ENCODE measurements at regions not wholly inside any gene's neighbourhood (a gene's known extent, or its start where the extent isn't known, plus 50 kb on each side); places are given as distances from the start of the nearest gene placed in this dataset.

DNA sequence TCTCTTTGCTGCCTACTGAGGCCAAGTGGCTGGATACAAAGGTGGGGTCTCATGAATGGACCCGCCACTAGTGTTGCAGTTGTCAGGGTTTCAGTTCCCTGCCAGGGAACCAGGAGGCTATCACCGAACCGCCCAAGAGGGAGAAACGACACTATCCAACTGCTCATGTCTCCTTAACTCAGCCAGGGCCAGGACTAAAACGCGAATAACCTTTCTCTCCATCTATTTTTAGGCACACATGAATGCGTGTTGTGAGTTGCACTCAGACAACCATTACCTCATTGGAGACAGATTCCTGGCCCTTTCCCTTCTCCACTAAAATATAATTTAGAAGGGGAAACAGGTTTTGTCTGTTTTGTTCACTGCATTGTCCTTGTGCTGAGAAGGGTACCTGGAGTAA is 559.5 kb downstream of the SOCS6 start:
- Mint-ChIP-seq H3K36me3 (ENCODE audit: low read depth) (no peaks in the 10 kb centered on the region), H3K9me3 (peaks cover 25% of the 10 kb centered on the region), H3K27ac (no peak overlapping the region), H3K4me3 (no peak overlapping the region), H3K27me3 (ENCODE audit: insufficient read depth) (no peaks in the 10 kb centered on the region), H3K4me1 (ENCODE audit: low read depth) (no peaks in the 10 kb centered on the region)
- TF ChIP-seq, protein P1, sequence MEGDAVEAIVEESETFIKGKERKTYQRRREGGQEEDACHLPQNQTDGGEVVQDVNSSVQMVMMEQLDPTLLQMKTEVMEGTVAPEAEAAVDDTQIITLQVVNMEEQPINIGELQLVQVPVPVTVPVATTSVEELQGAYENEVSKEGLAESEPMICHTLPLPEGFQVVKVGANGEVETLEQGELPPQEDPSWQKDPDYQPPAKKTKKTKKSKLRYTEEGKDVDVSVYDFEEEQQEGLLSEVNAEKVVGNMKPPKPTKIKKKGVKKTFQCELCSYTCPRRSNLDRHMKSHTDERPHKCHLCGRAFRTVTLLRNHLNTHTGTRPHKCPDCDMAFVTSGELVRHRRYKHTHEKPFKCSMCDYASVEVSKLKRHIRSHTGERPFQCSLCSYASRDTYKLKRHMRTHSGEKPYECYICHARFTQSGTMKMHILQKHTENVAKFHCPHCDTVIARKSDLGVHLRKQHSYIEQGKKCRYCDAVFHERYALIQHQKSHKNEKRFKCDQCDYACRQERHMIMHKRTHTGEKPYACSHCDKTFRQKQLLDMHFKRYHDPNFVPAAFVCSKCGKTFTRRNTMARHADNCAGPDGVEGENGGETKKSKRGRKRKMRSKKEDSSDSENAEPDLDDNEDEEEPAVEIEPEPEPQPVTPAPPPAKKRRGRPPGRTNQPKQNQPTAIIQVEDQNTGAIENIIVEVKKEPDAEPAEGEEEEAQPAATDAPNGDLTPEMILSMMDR (IDR thresholded peaks at IDR 0.05) = no peak
- DNase-seq = no peak

DNA sequence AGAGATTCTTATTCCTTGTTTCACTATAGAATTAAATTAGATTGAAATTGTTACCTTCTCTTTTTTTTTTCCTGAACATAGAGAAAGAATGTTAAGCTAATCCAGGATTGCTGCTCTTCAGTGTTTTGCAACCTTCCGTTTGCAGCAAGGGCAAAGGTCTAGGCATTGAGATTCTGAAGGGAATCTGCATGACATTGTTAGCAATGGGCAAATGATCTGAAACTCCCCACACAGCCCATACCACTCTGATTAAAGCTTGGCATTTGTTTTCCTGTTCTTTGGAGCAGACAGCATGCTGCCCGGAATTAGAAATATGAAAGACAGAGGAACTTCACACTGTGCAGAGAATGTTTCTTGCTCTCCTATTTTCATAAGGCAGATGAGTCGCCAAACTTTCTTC is 551.8 kb downstream of the SOCS6 start:
- no peak for DNase-seq
- Mint-ChIP-seq H3K27me3 (ENCODE audit: insufficient read depth) (no peaks in the 10 kb centered on the region), H3K4me1 (ENCODE audit: low read depth) (no peaks in the 10 kb centered on the region), H3K27ac (no peak overlapping the region), H3K9me3 (peaks cover 25% of the 10 kb centered on the region), H3K36me3 (ENCODE audit: low read depth) (no peaks in the 10 kb centered on the region), H3K4me3 (no peak overlapping the region)
- TF ChIP-seq, protein P1 (IDR thresholded peaks at IDR 0.05) = no peak

DNA sequence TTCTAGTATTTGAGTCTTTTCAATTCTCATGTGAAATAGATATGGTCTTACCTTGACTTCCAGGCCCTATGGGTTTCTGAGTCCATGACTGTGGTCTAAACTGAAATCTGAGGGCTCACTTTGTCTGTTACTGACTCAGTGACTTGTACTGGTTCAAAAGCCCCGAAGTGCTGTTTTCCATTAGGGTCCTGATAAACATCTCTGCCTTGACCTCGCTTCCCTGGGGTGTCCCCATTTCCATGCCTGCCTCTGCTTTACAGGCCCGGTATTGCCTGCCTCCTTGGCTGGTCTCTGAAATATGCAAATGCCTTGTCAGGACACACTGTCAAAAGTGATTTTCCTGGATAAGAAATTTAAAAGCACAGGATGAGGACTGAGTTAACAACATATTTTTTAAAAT is 538.8 kb downstream of the SOCS6 start:
- TF ChIP-seq, protein P1 (IDR thresholded peaks at IDR 0.05) = no peak
- no peaks in the 10 kb centered on the region for H3K4me1 Mint-ChIP-seq (ENCODE audit: low read depth)

DNA sequence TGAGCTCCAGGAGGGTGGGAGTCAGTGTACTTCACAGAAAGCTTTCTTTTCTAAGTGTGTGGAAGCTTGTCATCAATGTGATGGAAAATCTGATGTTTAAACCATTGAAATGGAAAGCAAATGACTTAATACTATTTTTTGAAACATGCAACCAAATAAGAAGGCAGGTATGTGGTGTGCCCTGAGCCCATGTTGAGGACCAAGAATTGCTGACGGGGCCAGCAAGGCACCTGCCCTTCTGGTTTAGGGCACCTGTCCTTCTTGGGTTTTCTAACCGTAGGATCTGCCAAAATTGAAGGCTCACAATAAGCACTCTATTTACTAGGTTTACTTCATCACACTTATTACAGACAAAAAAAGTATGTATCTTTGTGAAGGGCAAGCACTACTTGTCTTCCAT is 537.7 kb downstream of the SOCS6 start:
- TF ChIP-seq, protein P1 (IDR thresholded peaks at IDR 0.05) = no peak
- peaks cover 39% of the 10 kb centered on the region for H3K9me3 Mint-ChIP-seq
- H3K4me1 Mint-ChIP-seq (ENCODE audit: low read depth) = no peaks in the 10 kb centered on the region
- no peak overlapping the region for H3K4me3 Mint-ChIP-seq
- H3K36me3 Mint-ChIP-seq (ENCODE audit: low read depth) = no peaks in the 10 kb centered on the region
- DNase-seq = no peak
- no peaks in the 10 kb centered on the region; the same call in 1 of the 2 replicates for H3K27me3 Mint-ChIP-seq (ENCODE audit: insufficient read depth)
- H3K27ac Mint-ChIP-seq = no peak overlapping the region

More for the DNA sequence above, 538.8 kb downstream of the SOCS6 start:
- Mint-ChIP-seq H3K36me3 (ENCODE audit: low read depth) (no peaks in the 10 kb centered on the region), H3K4me3 (no peak overlapping the region), H3K27me3 (ENCODE audit: insufficient read depth) (no peaks in the 10 kb centered on the region; the same call in 1 of the 2 replicates), H3K27ac (no peak overlapping the region), H3K9me3 (peaks cover 46% of the 10 kb centered on the region)
- no peak for DNase-seq

DNA sequence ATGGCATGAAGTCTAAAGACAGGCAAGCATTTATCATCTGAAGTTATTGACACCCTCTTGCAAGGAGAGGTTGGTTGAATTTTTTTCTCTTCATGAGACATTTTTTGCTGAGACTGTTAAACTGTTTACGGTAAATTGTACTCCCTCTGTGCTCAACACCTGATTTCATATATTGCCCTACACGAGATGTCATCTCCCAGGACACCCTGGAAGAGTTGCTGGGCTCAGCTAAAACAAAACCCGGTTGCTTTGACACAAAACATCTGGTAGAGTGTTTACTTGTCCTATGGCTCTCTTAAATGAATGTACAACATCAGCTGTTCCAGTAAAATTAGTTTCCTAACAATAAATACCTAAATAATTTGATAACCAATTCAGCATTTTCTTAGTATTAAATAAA is 533.8 kb downstream of the SOCS6 start:
- no peaks in the 10 kb centered on the region for H3K36me3 Mint-ChIP-seq (ENCODE audit: low read depth)
- peaks cover 51% of the 10 kb centered on the region for H3K9me3 Mint-ChIP-seq
- no peak overlapping the region for H3K4me3 Mint-ChIP-seq
- no peak overlapping the region for H3K27ac Mint-ChIP-seq
- DNase-seq = no peak
- no peaks in the 10 kb centered on the region; the same call in 1 of the 2 replicates for H3K27me3 Mint-ChIP-seq (ENCODE audit: insufficient read depth)
- no peaks in the 10 kb centered on the region for H3K4me1 Mint-ChIP-seq (ENCODE audit: low read depth)
- TF ChIP-seq, protein P1 (IDR thresholded peaks at IDR 0.05) = no peak

DNA sequence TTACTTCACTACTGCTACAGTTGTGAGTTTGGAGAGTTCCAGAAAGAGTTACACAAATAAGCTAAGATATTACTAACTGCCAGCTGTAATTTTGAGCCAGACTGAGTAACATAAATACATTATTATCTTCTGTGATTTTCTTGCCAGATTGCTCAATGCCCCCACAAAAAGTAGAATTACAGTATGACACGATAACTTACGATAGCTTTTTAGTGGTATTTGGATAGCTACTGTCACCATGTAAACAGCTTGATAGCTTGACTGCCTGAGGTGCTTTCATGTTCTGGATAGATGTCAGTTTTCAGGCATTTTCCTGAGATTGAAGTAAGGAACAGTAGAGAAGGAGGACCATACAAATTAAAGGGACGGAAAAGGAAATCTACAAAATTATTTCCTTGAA is 533.3 kb downstream of the SOCS6 start:
- Mint-ChIP-seq H3K9me3 (peaks cover 47% of the 10 kb centered on the region), H3K36me3 (ENCODE audit: low read depth) (no peaks in the 10 kb centered on the region), H3K27ac (no peak overlapping the region), H3K27me3 (ENCODE audit: insufficient read depth) (no peaks in the 10 kb centered on the region; the same call in 1 of the 2 replicates), H3K4me3 (no peak overlapping the region), H3K4me1 (ENCODE audit: low read depth) (no peaks in the 10 kb centered on the region)
- TF ChIP-seq, protein P1 (IDR thresholded peaks at IDR 0.05) = no peak
- no peak for DNase-seq
